ENCODE measurements at regions not wholly inside any gene's neighbourhood (a gene's known extent, or its start where the extent isn't known, plus 50 kb on each side); places are given as distances from the start of the nearest gene placed in this dataset.

- Mint-ChIP-seq H3K27me3 (no peaks in the 10 kb centered on the region), H3K36me3 (ENCODE audit: low read depth) (no peaks in the 10 kb centered on the region), H3K4me3 (no peak overlapping the region), H3K4me1 (ENCODE audit: low read depth) (no peaks in the 10 kb centered on the region), H3K9me3 (peaks cover 2% of the 10 kb centered on the region), H3K27ac (no peak overlapping the region)
- Histone ChIP-seq H3K4me3 (ENCODE audit: low read length) (no peak overlapping the region), H3K4me1 (ENCODE audit: insufficient read depth, low read length) (no peaks in the 10 kb centered on the region), H3K9me3 (ENCODE audit: control insufficient read depth in 1 of 2, insufficient read depth in 1 of 2, low read length in 2 of 2) (no peaks in the 10 kb centered on the region), H3K27me3 (ENCODE audit: control insufficient read depth in 1 of 2, insufficient read depth in 2 of 2, low read length in 2 of 2) (no peaks in the 10 kb centered on the region), H3K36me3 (ENCODE audit: insufficient read depth, low read length) (no peaks in the 10 kb centered on the region), H3K27ac (ENCODE audit: low read depth in 1 of 2, low read length in 2 of 2) (no peak overlapping the region)
- ChIA-PET CTCF (no interaction called here), POLR2A (no interaction called here)
- TF ChIP-seq CTCF (IDR thresholded peaks at IDR 0.05): no peak
- ATAC-seq (ENCODE audit: poor library complexity) (no peak), DNase-seq (no peak)
- intact Hi-C loops (cut with DNase I, micrococcal nuclease): no loop called here
These were observed 983.4 kb downstream of the CCSER2 start for GRCh38 chr10:85311613-85312337.

GRCh38 chr10:85315657-85316056 lies 987.3 kb downstream of the CCSER2 start:
- CTCF ChIA-PET: no interaction called here
- Histone ChIP-seq H3K9me3 (ENCODE audit: control insufficient read depth in 1 of 2, insufficient read depth in 1 of 2, low read length in 2 of 2) (no peaks in the 10 kb centered on the region), H3K36me3 (ENCODE audit: insufficient read depth, low read length) (no peaks in the 10 kb centered on the region), H3K4me3 (ENCODE audit: low read length) (no peak overlapping the region), H3K27ac (ENCODE audit: low read depth in 1 of 2, low read length in 2 of 2) (no peak overlapping the region), H3K4me1 (ENCODE audit: insufficient read depth, low read length) (no peaks in the 10 kb centered on the region), H3K27me3 (ENCODE audit: control insufficient read depth in 1 of 2, insufficient read depth in 2 of 2, low read length in 2 of 2) (no peaks in the 10 kb centered on the region)
- POLR2A ChIA-PET: no interaction called here
- no peak overlapping the region for H3K4me3 Mint-ChIP-seq
- no peaks in the 10 kb centered on the region for H3K36me3 Mint-ChIP-seq (ENCODE audit: low read depth)
- intact Hi-C loops (cut with DNase I, micrococcal nuclease): no loop called here
- no peak for TF ChIP-seq CTCF (IDR thresholded peaks at IDR 0.05)
- H3K9me3 Mint-ChIP-seq: peaks cover 2% of the 10 kb centered on the region
- no peaks in the 10 kb centered on the region for H3K27me3 Mint-ChIP-seq
- ATAC-seq (ENCODE audit: poor library complexity) (no peak), DNase-seq (no peak)
- H3K27ac Mint-ChIP-seq: no peak overlapping the region
- no peaks in the 10 kb centered on the region for H3K4me1 Mint-ChIP-seq (ENCODE audit: low read depth)

GRCh38 chr10:85316276-85316675 lies 987.9 kb downstream of the CCSER2 start:
- no peaks in the 10 kb centered on the region for H3K36me3 ChIP-seq (ENCODE audit: insufficient read depth, low read length)
- H3K4me3 ChIP-seq (ENCODE audit: low read length): no peak overlapping the region
- no peak for DNase-seq
- Mint-ChIP-seq H3K9me3 (peaks cover 2% of the 10 kb centered on the region), H3K36me3 (ENCODE audit: low read depth) (no peaks in the 10 kb centered on the region), H3K4me1 (ENCODE audit: low read depth) (no peaks in the 10 kb centered on the region), H3K27ac (no peak overlapping the region), H3K27me3 (no peaks in the 10 kb centered on the region), H3K4me3 (no peak overlapping the region)
- H3K27ac ChIP-seq (ENCODE audit: low read depth in 1 of 2, low read length in 2 of 2): no peak overlapping the region
- intact Hi-C loops (cut with DNase I, micrococcal nuclease): no loop called here
- CTCF ChIA-PET: no interaction called here
- POLR2A ChIA-PET: no interaction called here
- ATAC-seq (ENCODE audit: poor library complexity): no peak
- H3K27me3 ChIP-seq (ENCODE audit: control insufficient read depth in 1 of 2, insufficient read depth in 2 of 2, low read length in 2 of 2): no peaks in the 10 kb centered on the region
- no peak for TF ChIP-seq CTCF (IDR thresholded peaks at IDR 0.05)
- no peaks in the 10 kb centered on the region for H3K4me1 ChIP-seq (ENCODE audit: insufficient read depth, low read length)
- H3K9me3 ChIP-seq (ENCODE audit: control insufficient read depth in 1 of 2, insufficient read depth in 1 of 2, low read length in 2 of 2): no peaks in the 10 kb centered on the region
